ENCODE measurements at regions not wholly inside any gene's neighbourhood (a gene's known extent, or its start where the extent isn't known, plus 50 kb on each side); places are given as distances from the start of the nearest gene placed in this dataset.
"Not testable (repeated sequence)": the region's sequence is repeated elsewhere in the genome, so short reads cannot be mapped to it uniquely, and the experiment has no call there.

DNA sequence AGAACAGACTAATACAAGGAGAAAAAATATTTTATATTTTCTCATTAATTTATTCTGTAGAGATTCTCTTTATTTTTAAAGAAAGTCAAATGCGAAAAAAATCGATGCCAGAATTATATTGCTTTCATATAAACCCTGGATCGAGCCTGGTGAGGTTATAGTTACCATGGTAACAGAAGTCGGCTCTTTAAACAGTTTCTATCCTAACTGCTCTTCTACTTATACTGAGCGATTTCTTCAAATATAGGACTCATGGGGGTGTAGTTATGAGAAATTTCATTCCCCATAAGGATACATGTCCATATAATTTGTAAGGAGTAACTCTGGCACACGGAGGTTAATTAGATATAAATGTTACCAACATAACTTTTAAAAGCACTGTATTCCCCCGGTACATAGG, 973.5 kb upstream of the NCAM2 start:
- no peak for FAIRE-seq

GRCh38 chr21:20026543-20026942, 971.7 kb upstream of the NCAM2 start:
- no peak for FAIRE-seq

DNA sequence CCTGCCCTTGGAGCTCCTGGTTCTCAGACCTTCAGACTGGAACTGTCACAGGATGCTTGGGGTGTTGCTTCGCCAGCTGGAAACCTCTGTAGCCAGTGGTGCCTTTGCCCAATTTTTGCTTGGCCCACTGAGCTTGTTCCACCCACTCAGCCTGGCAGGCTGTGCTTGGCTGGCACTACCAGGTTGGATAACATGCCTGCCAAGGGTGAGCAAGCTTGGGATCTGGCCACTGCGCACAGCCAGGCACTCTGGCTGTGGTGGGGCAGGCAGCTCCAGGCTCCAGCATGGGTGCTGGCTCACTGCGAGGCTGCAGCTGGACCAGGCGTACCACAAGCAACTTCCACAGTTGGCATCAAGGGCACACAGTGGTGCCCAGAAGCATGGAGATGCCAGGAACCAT, 967.8 kb upstream of the NCAM2 start:
- FAIRE-seq, result no peak

GRCh38 chr21:20031807-20032206, 966.4 kb upstream of the NCAM2 start:
- no peak for FAIRE-seq

GRCh38 chr21:20040768-20041167, 957.4 kb upstream of the NCAM2 start:
- FAIRE-seq, result no peak

- no peak for FAIRE-seq
Observed at GRCh38 chr21:20045197-20045596, 953.0 kb upstream of the NCAM2 start.

DNA sequence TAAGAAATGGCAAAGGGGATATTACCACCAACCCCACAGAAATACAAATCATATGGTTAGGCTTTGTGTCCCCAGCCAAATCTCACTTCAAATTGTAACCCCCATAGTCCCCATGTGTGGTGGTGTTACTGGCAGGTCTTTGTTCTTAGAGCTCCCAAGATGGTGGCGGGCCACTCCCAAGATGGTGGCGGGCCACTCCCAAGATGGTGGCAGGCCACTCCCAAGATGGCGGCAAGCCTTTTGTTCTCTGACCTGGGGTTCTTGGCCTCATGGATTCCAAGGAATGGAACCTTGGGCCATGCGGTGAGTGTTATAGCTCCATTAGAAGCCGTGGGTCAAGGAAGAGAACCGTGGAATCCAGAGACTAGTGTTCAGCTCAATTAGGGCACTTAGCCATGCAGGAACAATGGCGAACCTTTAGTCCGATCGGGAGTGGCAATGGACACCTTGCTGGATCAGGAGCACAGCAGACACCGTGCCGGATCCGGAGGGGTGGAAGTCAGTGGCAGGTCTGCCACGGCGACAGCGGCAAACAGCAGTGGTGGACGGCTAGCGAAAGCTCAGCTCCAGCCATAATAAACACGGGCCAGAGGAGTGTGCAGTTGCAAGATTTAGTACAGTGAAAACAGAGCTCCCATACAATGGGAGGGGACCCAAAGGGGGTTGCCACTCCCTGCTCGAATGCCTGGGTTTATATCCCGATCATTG, 949.9 kb upstream of the NCAM2 start:
- not testable (repeated sequence) for FAIRE-seq

DNA sequence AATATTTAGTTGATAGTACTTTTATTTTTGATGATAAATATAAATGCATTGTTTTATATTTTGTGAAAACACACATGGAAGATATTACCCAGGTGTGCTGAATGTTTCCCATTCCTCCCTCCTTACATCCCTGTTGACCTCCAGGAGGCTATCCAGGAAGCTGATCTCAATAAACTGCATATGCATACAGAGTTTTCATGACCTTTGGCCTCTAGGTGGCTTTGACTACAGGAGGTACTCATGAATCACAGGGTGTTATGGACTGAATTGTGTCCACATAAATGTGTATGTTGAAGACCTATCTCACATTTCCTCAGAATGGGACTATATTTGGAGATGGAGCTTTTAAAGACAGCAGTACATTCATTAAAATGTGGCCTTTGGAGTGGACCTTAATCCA, 914.9 kb upstream of the NCAM2 start:
- no peak for FAIRE-seq

DNA sequence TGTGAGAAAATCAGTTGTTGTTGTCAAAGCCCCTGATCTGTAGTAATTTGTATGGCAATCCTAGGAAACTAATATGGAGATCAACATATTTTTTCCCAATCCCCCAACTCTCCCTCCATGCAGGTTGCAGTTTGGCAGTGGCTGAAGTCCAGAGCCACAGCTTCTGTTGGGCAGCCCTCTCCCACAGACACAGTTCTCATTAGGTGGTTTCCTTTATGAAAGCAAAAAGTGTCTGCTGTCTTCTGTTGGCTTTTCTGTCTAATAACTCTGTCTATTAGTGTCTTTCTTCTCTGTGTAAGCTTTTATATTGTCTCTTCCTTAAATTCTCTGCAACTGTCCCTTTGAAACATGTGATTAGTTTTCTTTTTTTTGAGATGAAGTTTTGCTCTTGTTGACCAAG, 914.3 kb upstream of the NCAM2 start:
- no peak for FAIRE-seq

DNA sequence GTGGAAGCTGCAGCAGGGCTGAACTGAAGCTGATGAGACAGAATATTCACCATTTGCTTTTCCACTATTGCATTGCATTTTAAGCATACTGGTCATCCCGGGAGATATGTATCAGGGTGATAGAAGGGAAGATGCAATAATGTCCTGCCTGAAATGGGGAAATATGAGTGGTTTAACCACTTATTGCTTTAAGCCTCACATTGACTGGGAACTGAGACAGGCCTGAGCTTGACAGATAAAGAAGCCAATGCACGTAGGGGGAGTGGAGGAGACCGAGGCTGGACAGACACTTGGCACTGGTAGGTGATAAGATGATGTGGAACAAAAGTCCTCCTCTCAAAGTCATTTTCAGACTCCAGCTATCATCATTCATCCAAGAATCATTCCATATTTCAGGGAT, 911.7 kb upstream of the NCAM2 start:
- FAIRE-seq, result no peak

DNA sequence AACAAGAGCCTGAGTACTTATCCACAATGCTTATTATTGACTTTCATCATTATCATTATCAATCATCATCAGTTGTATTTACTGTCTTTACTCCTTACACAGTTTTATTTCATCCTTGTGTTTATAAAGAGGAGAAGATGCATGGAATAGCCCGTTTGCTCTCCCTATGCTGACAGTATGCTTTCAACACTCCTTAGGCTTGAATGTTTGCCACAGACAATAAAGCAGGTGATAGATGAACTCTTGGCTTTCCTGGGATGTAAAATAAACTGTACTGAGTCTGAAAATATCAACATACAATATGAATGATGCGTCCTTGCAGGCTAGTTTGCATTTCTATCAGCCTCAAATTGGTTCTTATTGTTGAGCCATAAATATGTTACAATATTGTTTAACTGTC, 891.8 kb upstream of the NCAM2 start:
- FAIRE-seq, result no peak

DNA sequence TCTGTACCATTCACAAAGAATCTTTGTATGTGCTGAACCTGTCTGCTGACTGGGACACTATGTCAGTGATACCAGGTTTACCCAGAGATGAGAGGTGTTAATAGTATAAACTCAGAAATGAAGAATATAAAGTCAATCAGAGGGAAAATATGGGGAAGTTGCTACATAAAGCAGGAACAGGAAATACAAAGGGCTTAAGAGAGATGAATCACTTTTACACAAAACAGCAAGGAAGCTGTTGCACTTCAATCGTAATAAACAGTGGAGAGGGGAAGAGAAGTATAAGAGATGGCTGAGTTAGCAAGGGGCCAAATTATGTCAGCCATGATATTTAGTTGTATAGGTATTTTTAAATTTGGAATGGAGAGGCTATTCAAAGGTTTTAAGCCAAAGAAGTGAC, 890.2 kb upstream of the NCAM2 start:
- no peak for FAIRE-seq

DNA sequence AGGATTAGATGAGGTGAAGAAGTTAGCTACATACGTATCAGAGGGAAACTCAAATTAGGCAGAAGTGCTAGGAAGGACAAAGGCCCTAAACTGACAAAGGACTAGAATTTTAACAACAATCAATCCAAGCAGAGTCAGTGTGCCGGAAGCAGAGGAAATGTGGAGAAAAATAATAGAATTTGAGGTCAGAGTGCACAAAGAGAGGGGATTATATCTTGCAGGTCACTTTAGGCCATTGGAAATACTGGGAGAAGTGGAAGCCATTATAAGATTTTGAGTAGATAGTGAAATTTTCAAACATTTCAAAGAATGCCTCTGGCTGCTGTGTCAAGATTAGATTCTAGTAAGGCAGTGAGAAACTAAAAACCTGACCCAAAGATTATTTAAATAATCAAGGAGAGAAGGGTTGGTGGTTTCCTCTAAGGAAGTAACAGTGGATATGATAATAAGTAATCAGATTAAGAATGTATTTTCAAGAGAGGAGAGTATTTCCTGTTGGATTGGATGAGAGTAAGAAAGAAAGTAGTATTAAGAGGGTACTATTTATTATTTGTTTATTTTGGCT, 889.2 kb upstream of the NCAM2 start:
- FAIRE-seq, result no peak

DNA sequence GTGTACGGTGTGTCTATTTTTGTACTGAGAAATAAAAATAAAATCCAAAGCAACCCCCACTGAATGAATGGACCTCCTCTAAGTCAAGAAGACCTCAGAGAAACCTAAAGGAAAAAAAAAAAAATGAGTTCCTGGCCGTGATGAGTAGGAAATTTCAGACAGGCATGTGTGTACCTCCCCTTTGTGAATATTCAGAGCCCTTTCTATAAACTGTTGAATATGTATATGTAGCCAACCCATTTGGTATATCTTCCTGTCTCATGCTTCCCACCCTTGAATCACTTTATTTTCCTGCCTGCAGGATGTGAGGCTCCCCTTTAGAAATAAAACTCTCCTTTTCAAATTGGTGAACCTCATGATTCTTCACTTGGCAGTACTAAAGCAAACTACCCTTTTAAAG, 887.8 kb upstream of the NCAM2 start:
- FAIRE-seq, result no peak

GRCh38 chr21:20151741-20152140, 846.5 kb upstream of the NCAM2 start:
- no peak for FAIRE-seq

DNA sequence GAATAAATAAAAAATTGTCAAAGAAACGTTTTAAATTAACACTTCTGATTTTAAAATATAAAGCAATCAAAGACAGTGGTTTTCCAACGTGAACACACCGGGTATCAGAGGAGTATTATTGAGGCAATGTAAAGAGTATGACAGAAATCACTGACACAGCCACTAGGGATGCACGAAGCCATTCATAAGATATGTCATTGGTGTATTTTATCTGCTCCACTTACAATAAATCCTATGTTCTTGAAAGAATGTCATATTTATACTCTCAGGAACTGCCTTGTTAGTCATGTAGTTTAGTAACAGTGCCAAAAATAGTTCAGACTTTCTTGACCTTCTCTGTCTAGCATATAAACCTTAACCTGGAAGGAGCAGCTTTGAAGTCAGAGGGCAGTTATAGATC, 835.0 kb upstream of the NCAM2 start:
- no peak for FAIRE-seq

DNA sequence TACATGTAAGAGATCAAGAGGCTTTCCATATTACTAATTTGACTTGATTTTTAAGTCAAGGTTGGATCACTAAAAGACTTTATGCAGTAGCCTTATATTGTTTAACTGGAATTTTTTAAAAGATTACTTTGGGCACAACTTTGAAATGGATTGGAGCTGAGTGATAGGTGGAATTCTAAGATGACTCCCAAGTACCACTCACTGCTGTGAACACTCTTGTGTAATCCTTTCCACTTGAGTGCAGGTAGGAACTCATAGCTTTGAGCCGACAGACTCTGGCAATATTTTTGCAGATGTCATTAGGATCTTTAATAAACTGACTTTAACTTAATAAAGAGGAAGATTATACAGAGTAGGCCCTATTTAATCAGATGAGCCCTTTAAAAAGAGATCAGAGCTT, 831.1 kb upstream of the NCAM2 start:
- no peak for FAIRE-seq

GRCh38 chr21:20169812-20170576, 828.2 kb upstream of the NCAM2 start:
- FAIRE-seq, result no peak

DNA sequence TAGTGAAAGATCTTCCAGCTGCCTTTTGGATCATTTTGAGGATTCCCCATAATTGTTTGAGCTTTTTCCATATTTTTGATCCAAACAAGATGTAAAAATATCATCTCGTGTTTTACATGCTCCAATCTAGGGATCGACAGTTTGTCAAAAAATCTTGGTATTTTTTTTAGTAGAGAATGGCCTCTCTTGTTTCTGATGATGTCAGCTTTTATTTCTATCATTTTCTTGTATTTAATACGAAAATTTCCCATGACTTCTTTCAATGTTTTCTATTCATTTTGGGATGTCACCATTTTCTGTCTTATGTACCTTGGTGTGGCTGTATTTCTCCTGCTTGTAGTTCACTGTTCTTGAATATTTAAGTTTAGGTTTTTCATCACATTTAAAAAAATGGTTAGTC, 812.0 kb upstream of the NCAM2 start:
- no peak for FAIRE-seq

DNA sequence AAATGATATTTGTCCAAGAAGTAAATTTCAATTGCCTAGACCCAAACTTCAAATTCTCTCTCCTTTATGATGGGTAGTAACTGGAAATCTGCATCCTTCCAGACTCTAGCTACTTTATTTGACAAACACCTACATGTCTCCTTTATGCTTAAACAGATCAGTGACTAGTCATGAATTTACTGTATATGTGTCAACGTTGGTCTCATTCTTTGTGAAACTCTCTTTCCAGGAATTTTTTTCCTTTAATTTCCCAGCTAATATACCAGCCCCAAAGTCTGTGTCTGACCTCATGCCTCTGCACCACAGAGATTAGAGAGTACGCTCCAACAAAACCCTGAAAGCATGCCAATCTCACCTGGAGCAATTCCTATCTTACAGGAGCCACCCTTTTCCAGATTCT, 811.2 kb upstream of the NCAM2 start:
- no peak for FAIRE-seq

DNA sequence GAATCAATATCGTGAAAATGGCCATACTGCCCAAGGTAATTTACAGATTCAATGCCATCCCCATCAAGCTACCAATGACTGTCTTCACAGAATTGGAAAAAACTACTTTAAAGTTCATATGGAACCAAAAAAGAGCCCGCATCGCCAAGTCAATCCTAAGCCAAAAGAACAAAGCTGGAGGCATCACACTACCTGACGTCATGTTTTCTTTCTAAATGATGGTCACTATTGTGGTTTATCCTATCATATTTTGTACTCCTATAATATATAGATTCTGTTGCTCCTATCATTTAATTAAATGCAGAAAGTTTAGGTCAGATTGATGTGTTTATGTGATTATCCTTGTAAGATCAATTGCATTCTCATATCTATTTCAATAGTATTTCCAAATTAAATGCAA, 796.9 kb upstream of the NCAM2 start:
- FAIRE-seq, result not testable (repeated sequence)

- no peak for FAIRE-seq
Observed at GRCh38 chr21:20207335-20207734, 790.9 kb upstream of the NCAM2 start.

- no peak for FAIRE-seq
Observed at GRCh38 chr21:20215959-20216358, 782.2 kb upstream of the NCAM2 start.

GRCh38 chr21:20220586-20220985, 777.6 kb upstream of the NCAM2 start:
- no peak for FAIRE-seq

Measured in islet of Langerhans (tissue), 1 donor.